Activated B cell treated with CpG ODN at 0.5 μM for 24 hours (primary cell): ENCODE measurements at regions not wholly inside any gene's neighbourhood (a gene's known extent, or its start where the extent isn't known, plus 50 kb on each side); places are given as distances from the start of the nearest gene placed in this dataset.

Experiments used
- ATAC-seq: fragments of 200-7000 bp; cut with Tn5 transposase; one replicate; pipeline ENCODE4 v1.10.0; 2021; ENCODE audit warnings: low read depth, mild to moderate bottlenecking, moderate library complexity
- CTCF ChIA-PET: fragments of 350-600 bp; sonication (Branson Sonifier 250); formaldehyde crosslinking; loops from one replicate; lab custom pipeline; 2021; ENCODE audit warnings: antibody characterized with exemption; lab: Charles Lee
- POLR2A ChIA-PET: fragments of 350-600 bp; sonication (Branson Sonifier 250); formaldehyde crosslinking; loops from one replicate; lab custom pipeline; 2021; ENCODE audit warnings: antibody characterized with exemption; lab: Charles Lee
- DNase-seq: peaks from one replicate; pipeline ENCODE4 v3.0.0; 2022
- H3K27ac Mint-ChIP-seq: one replicate; pipeline ENCODE4 v1.8.0; 2020; ENCODE audit warnings: mixed read lengths
- H3K27me3 Mint-ChIP-seq: one replicate; pipeline ENCODE4 v1.8.0; 2021; ENCODE audit warnings: mixed read lengths
- H3K36me3 Mint-ChIP-seq: one replicate; pipeline ENCODE4 v1.8.0; 2021; ENCODE audit warnings: low read depth, mixed read lengths
- H3K4me1 Mint-ChIP-seq: one replicate; pipeline ENCODE4 v1.8.0; 2021; ENCODE audit warnings: mixed read lengths
- H3K4me3 Mint-ChIP-seq: one replicate; pipeline ENCODE4 v1.8.0; 2020; ENCODE audit warnings: mild to moderate bottlenecking, mixed read lengths
- H3K9me3 Mint-ChIP-seq: one replicate; pipeline ENCODE4 v1.8.0; 2020; ENCODE audit warnings: mixed read lengths
- intact Hi-C: fragments of 100-400 bp; cut with micrococcal nuclease; formaldehyde crosslinking; loops from one replicate; pipeline ENCODE4 v1.15.1; 2024
- TF ChIP-seq, protein P1 (sequence below): fragments of 200-600 bp; IDR thresholded peaks from one replicate; pipeline ENCODE4 v1.8.0; 2022; ENCODE audit warnings: antibody characterized with exemption, mild to moderate bottlenecking

DNA sequence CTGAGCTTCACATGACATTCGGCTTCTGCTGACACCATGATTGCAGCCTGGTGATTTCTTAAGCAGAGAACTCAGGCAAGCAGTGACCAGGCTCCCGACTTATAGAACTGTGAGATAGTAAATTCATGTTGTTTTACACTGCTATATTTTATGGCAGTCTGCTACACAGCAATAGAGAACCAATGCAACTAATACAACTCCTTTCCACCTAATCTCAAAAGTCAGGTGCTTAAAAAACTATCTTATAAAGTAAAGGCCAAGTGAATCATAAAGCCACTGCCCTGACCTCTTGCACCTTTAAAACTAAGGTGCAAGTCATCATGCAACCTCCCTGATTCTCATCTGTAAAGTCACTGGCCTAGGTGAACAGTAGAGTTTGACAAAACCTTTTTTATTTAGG lies 95.3 kb upstream of the GLS start:
- Mint-ChIP-seq H3K4me1 (no peaks in the 10 kb centered on the region), H3K27me3 (peaks cover 4% of the 10 kb centered on the region), H3K36me3 (no peaks in the 10 kb centered on the region), H3K27ac (no peak overlapping the region), H3K4me3 (no peak overlapping the region), H3K9me3 (no peaks in the 10 kb centered on the region)
- TF ChIP-seq, protein P1, sequence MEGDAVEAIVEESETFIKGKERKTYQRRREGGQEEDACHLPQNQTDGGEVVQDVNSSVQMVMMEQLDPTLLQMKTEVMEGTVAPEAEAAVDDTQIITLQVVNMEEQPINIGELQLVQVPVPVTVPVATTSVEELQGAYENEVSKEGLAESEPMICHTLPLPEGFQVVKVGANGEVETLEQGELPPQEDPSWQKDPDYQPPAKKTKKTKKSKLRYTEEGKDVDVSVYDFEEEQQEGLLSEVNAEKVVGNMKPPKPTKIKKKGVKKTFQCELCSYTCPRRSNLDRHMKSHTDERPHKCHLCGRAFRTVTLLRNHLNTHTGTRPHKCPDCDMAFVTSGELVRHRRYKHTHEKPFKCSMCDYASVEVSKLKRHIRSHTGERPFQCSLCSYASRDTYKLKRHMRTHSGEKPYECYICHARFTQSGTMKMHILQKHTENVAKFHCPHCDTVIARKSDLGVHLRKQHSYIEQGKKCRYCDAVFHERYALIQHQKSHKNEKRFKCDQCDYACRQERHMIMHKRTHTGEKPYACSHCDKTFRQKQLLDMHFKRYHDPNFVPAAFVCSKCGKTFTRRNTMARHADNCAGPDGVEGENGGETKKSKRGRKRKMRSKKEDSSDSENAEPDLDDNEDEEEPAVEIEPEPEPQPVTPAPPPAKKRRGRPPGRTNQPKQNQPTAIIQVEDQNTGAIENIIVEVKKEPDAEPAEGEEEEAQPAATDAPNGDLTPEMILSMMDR, result no peak
- DNase-seq, result no peak
- ChIA-PET POLR2A (no interaction called here), CTCF (interaction anchor here (1.7 kb wide), 1 partner anchor 737 kb away, joined by 4 read pairs; no protein-coding TSS in a partner anchor)
- intact Hi-C loops, result loop anchor here (10.0 kb wide), 1 partner anchor 119 kb away; no protein-coding TSS in a partner anchor
- ATAC-seq, result no peak

DNA sequence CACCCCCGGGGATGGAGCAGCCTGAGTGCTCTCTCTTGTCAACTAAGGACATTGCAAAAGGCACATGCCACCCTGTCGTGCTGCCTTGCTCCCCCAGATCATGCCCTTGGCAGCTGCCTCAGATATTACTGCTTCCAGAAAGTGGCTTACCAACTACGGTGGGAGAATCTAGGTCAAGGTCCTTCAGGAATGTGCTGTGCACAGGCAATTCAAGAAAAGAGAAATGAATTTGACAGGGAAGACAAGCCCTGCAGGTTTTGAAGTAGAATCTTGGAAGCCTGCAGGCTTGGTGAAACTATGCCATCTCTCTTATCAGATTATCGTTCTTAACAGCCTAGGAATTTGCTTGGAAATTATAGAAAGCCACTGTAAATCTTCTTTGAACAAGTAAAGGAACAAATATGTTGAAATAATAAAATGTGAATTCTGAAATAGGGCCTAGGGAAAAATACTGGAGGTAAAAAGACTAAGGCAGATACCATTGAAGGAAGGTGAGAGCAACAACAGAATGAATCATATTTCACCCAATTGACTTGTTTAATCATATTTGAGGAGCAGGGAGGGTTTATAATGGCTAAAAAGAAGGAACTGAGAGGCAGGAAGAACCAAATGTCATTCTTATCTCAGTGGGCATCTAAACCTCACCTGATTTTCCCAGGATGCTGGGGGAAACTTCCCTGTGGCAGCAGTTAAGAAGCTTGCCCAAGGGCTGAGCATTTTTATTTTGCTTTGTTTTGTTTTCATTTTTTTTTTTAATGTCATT lies 94.0 kb upstream of the GLS start:
- no peak for DNase-seq
- Mint-ChIP-seq H3K27ac (no peak overlapping the region), H3K27me3 (no peaks in the 10 kb centered on the region), H3K36me3 (no peaks in the 10 kb centered on the region), H3K4me3 (no peak overlapping the region), H3K4me1 (no peaks in the 10 kb centered on the region), H3K9me3 (no peaks in the 10 kb centered on the region)
- POLR2A ChIA-PET, result no interaction called here
- ATAC-seq, result no peak
- intact Hi-C loops, result loop anchor here (10.0 kb wide), 1 partner anchor 118 kb away; no protein-coding TSS in a partner anchor
- CTCF ChIA-PET, result no interaction called here
- TF ChIP-seq, protein P1, result no peak

- DNase-seq (no peak), ATAC-seq (no peak)
- intact Hi-C loops, result loop anchor here (10.0 kb wide), 1 partner anchor 117 kb away; no protein-coding TSS in a partner anchor
- no peak overlapping the region for H3K4me3 Mint-ChIP-seq
- no peaks in the 10 kb centered on the region for H3K9me3 Mint-ChIP-seq
- H3K4me1 Mint-ChIP-seq, result no peaks in the 10 kb centered on the region
- ChIA-PET POLR2A (no interaction called here), CTCF (no interaction called here)
- no peak overlapping the region for H3K27ac Mint-ChIP-seq
- H3K36me3 Mint-ChIP-seq, result no peaks in the 10 kb centered on the region
- TF ChIP-seq, protein P1, result no peak
- no peaks in the 10 kb centered on the region for H3K27me3 Mint-ChIP-seq
These were observed 92.8 kb upstream of the GLS start for GRCh38 chr2:190787743-190788235.

DNA sequence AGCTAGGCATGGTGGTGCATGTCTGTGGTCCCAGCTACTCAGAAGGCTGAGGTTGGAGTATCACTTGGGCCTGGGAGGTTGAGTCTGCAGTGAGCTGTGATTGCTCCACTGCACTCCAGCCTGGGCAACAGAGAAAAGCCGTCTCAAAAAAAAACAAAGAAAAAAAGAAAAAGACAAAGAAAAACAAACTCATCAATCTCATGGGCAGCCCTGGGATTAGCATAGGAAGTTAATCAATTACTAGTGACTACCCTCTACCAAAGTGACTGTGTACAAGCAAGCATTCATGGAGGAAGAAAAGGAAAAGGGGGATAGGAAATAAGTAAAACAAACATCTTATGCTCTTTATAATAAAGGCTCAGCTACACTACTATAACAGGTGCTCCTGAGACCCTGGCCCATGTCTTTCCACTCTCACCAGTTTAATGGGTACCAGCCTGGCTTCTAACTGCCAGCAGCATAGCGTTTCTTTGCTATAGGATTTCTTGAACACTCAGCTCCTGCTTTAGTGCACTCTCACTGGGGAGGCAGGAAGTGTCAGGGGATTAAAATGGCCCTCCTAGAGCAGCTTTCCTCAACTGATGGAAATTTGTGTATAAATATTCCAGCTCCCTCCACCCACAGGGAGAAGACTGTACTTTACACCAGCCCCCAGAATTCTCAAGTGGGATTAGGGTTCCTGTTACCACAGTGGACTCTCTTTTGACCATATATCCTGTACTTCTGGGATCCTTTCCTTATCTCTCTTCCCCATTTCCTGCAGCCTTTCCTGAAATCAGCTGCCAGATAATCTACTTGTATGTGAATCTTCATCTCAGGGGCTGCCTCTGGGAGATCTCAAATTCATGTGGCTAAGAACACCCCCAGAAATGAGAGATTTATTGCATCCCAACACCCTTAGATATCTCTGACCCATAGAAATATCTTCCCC lies 91.3 kb upstream of the GLS start:
- TF ChIP-seq, protein P1, result no peak
- no peaks in the 10 kb centered on the region for H3K9me3 Mint-ChIP-seq
- no peaks in the 10 kb centered on the region for H3K27me3 Mint-ChIP-seq
- H3K4me3 Mint-ChIP-seq, result no peak overlapping the region
- CTCF ChIA-PET, result interaction anchor here (0.7 kb wide), 1 partner anchor 61 kb away, joined by 3 read pairs; no protein-coding TSS in a partner anchor
- ATAC-seq (no peak), DNase-seq (no peak)
- no peaks in the 10 kb centered on the region for H3K4me1 Mint-ChIP-seq
- intact Hi-C loops, result loop anchor here (10.0 kb wide), 1 partner anchor 115 kb away; no protein-coding TSS in a partner anchor
- POLR2A ChIA-PET, result no interaction called here
- H3K36me3 Mint-ChIP-seq, result no peaks in the 10 kb centered on the region
- H3K27ac Mint-ChIP-seq, result no peak overlapping the region
